Smooth muscle cell (in vitro differentiated cells): ENCODE measurements at regions not wholly inside any gene's neighbourhood (a gene's known extent, or its start where the extent isn't known, plus 50 kb on each side); places are given as distances from the start of the nearest gene placed in this dataset.
A peak's percentile ranks its signal among the peaks of the same experiment; 100 is the strongest.

ENCODE experiments used
- DNase-seq: peaks from one replicate; lab custom pipeline; 2025; ENCODE audit not compliant: unreplicated experiment; lab: John Stamatoyannopoulos, UW
- H2AFZ ChIP-seq: fragments of 200-600 bp; sonication (generic); 2 replicates; pipeline ENCODE4 v1.6.0; 2016; ENCODE audit warnings: antibody characterized with exemption, low read depth, mild to moderate bottlenecking
- H3F3A ChIP-seq: fragments of 200-600 bp; sonication (generic); 2 replicates; pipeline ENCODE4 v1.6.0; 2017; ENCODE audit warnings: antibody characterized with exemption, low read depth
- H3K27ac ChIP-seq: fragments of 200-600 bp; sonication (generic); 2 replicates; pipeline ENCODE4 v1.5.1; 2016; ENCODE audit warnings: low read depth, mild to moderate bottlenecking
- H3K27me3 ChIP-seq: fragments of 200-600 bp; sonication (generic); 2 replicates; pipeline ENCODE4 v1.6.1; 2016; ENCODE audit warnings: low read depth, mild to moderate bottlenecking
- H3K36me3 ChIP-seq: fragments of 200-600 bp; sonication (generic); 2 replicates; pipeline ENCODE4 v1.5.1; 2016; ENCODE audit warnings: low read depth
- H3K4me1 ChIP-seq: fragments of 200-600 bp; sonication (generic); 2 replicates; pipeline ENCODE4 v1.5.1; 2016; ENCODE audit warnings: low read depth
- H3K4me2 ChIP-seq: fragments of 200-600 bp; sonication (generic); 2 replicates; pipeline ENCODE4 v1.6.0; 2016; ENCODE audit warnings: mild to moderate bottlenecking
- H3K4me3 ChIP-seq: fragments of 200-600 bp; sonication (generic); 2 replicates; pipeline ENCODE4 v1.5.1; 2016; ENCODE audit warnings: mild to moderate bottlenecking
- H3K79me2 ChIP-seq: fragments of 200-600 bp; sonication (generic); 2 replicates; pipeline ENCODE4 v1.6.0; 2016; ENCODE audit warnings: low read depth, mild to moderate bottlenecking
- H3K9ac ChIP-seq: fragments of 200-600 bp; sonication (generic); 2 replicates; pipeline ENCODE4 v1.6.0; 2016; ENCODE audit warnings: low read depth
- H3K9me3 ChIP-seq: fragments of 200-600 bp; sonication (generic); replicated peaks from 2 replicates; pipeline ENCODE4 v1.5.1; 2016; ENCODE audit warnings: low read depth
- H4K20me1 ChIP-seq: fragments of 200-600 bp; sonication (generic); 2 replicates; pipeline ENCODE4 v1.6.0; 2016; ENCODE audit warnings: low read depth
- CTCF ChIP-seq: fragments of 200-600 bp; sonication (generic); IDR thresholded peaks from 2 replicates; pipeline ENCODE4 v1.5.1; 2017; ENCODE audit warnings: borderline replicate concordance, mild to moderate bottlenecking, antibody characterized with exemption; ENCODE audit not compliant: insufficient read depth, poor library complexity, severe bottlenecking
- WGBS: methylation state at CpG from one replicate; pipeline ENCODE4 v1.1.7; 2016; ENCODE audit warnings: low lambda C conversion rate; 5-methylcytosine and 5-hydroxymethylcytosine counted together

- DNase-seq = no peak
- Histone ChIP-seq H3K9me3 (no peaks in the 10 kb centered on the region), H3K4me3 (no peak overlapping the region), H3K27me3 (no peaks in the 10 kb centered on the region), H3K4me1 (peaks cover 8% of the 10 kb centered on the region), H2AFZ (no peak overlapping the region), H3K79me2 (no peaks in the 10 kb centered on the region), H3K27ac (no peak overlapping the region), H3F3A (no peaks in the 10 kb centered on the region), H3K9ac (no peak overlapping the region), H3K36me3 (no peaks in the 10 kb centered on the region), H4K20me1 (no peaks in the 10 kb centered on the region), H3K4me2 (no peak overlapping the region)
- TF ChIP-seq CTCF = no peak
- WGBS = 75% methylated on average over 2 of the region's 2 CpGs
These were observed 199.6 kb upstream of the CTNNB1 start for GRCh38 chr3:40999682-41000081.

- WGBS = 56% methylated on average over 6 of the region's 6 CpGs
- peak overlapping the region; percentile 9 for H3K27ac ChIP-seq
- H3K4me3 ChIP-seq = no peak overlapping the region
- no peaks in the 10 kb centered on the region for H3K79me2 ChIP-seq
- H2AFZ ChIP-seq = no peak overlapping the region
- H3K27me3 ChIP-seq = no peaks in the 10 kb centered on the region
- DNase-seq = no peak
- no peaks in the 10 kb centered on the region for H3F3A ChIP-seq
- H3K4me2 ChIP-seq = no peak overlapping the region
- H3K36me3 ChIP-seq = no peaks in the 10 kb centered on the region
- H3K9ac ChIP-seq = no peak overlapping the region
- no peaks in the 10 kb centered on the region for H3K9me3 ChIP-seq
- H4K20me1 ChIP-seq = no peaks in the 10 kb centered on the region
- H3K4me1 ChIP-seq = peaks cover 8% of the 10 kb centered on the region
- no peak for TF ChIP-seq CTCF
These were observed 198.8 kb upstream of the CTNNB1 start for GRCh38 chr3:41000471-41000870.

GRCh38 chr3:41001556-41001955, 197.7 kb upstream of the CTNNB1 start:
- WGBS = 75% methylated on average over 1 of the region's 1 CpG
- no peak overlapping the region for H3K4me2 ChIP-seq
- H3K9me3 ChIP-seq = no peaks in the 10 kb centered on the region
- H3K27me3 ChIP-seq = no peaks in the 10 kb centered on the region
- peaks cover 3% of the 10 kb centered on the region for H3K4me1 ChIP-seq
- H3F3A ChIP-seq = no peaks in the 10 kb centered on the region
- H3K36me3 ChIP-seq = no peaks in the 10 kb centered on the region
- no peak overlapping the region for H3K4me3 ChIP-seq
- H4K20me1 ChIP-seq = no peaks in the 10 kb centered on the region
- no peak for TF ChIP-seq CTCF
- H2AFZ ChIP-seq = no peak overlapping the region
- no peak for DNase-seq
- no peaks in the 10 kb centered on the region for H3K79me2 ChIP-seq
- no peak overlapping the region for H3K9ac ChIP-seq
- no peak overlapping the region for H3K27ac ChIP-seq

- Histone ChIP-seq H3K27me3 (no peaks in the 10 kb centered on the region), H3K9ac (no peak overlapping the region), H4K20me1 (no peaks in the 10 kb centered on the region), H3F3A (no peaks in the 10 kb centered on the region), H3K4me2 (no peak overlapping the region), H2AFZ (no peak overlapping the region), H3K4me1 (no peaks in the 10 kb centered on the region), H3K79me2 (no peaks in the 10 kb centered on the region), H3K27ac (no peak overlapping the region), H3K36me3 (no peaks in the 10 kb centered on the region), H3K9me3 (no peaks in the 10 kb centered on the region), H3K4me3 (no peak overlapping the region)
- WGBS = 69% methylated on average over 4 of the region's 4 CpGs
- no peak for TF ChIP-seq CTCF
- DNase-seq = no peak
These were observed 197.2 kb upstream of the CTNNB1 start for GRCh38 chr3:41002104-41002503.
